VCaP (cell line): ENCODE measurements at regions not wholly inside any gene's neighbourhood (a gene's known extent, or its start where the extent isn't known, plus 50 kb on each side); places are given as distances from the start of the nearest gene placed in this dataset.
"Not testable (repeated sequence)": the region's sequence is repeated elsewhere in the genome, so short reads cannot be mapped to it uniquely, and the experiment has no call there.

Source experiments
- H3K27ac ChIP-seq: fragments of 450-650 bp; 2 replicates; pipeline ENCODE4 v1.5.1; 2017
- TF ChIP-seq, protein P1 (sequence below): fragments of 450-650 bp; conservative IDR thresholded peaks from 2 replicates; pipeline ENCODE4 v1.5.1; 2017; ENCODE audit warnings: mild to moderate bottlenecking, moderate library complexity

DNA sequence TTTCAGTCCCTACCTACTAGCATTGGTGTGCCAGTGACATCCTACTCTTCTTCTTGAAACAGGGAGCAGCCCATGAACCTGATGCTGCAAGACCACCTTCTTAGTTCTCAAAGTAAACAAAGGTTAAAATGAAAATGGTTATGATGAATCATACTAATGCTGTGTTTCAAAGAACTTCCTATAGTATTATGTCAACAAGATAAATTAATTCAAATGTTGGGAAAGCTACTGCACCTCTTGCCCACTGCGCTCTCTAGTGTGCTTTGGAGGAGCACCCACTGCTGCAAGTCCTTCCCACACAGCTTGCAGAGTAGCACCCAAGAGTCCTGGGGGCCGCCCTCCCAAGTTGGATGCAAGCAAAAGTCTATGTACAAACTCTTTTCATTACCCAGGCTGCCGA is 81.1 kb downstream of the CD200R1L start:
- TF ChIP-seq, protein P1, sequence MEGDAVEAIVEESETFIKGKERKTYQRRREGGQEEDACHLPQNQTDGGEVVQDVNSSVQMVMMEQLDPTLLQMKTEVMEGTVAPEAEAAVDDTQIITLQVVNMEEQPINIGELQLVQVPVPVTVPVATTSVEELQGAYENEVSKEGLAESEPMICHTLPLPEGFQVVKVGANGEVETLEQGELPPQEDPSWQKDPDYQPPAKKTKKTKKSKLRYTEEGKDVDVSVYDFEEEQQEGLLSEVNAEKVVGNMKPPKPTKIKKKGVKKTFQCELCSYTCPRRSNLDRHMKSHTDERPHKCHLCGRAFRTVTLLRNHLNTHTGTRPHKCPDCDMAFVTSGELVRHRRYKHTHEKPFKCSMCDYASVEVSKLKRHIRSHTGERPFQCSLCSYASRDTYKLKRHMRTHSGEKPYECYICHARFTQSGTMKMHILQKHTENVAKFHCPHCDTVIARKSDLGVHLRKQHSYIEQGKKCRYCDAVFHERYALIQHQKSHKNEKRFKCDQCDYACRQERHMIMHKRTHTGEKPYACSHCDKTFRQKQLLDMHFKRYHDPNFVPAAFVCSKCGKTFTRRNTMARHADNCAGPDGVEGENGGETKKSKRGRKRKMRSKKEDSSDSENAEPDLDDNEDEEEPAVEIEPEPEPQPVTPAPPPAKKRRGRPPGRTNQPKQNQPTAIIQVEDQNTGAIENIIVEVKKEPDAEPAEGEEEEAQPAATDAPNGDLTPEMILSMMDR, result no peak

DNA sequence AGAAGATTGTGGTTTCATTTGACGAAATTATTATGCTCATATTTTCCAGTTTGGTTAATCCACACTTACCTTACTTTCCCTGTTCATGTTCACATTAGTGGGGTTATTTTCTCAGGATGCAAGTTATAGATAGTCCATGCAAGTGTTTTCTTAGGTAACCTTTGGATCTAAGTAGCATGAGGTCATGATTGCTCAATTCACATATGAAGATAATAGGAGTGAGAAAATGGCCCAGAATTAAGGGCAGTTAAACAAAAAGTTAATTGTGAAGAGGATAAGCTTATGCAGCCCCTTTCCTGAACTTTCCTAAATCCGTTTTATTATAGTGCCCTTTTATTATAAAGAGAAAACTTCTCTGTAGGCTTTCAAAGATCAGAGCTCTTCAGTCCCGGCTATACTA is 83.4 kb downstream of the CD200R1L start:
- TF ChIP-seq, protein P1, result no peak
- H3K27ac ChIP-seq, result no peak overlapping the region

More for the DNA sequence above, 81.1 kb downstream of the CD200R1L start:
- no peak overlapping the region for H3K27ac ChIP-seq

DNA sequence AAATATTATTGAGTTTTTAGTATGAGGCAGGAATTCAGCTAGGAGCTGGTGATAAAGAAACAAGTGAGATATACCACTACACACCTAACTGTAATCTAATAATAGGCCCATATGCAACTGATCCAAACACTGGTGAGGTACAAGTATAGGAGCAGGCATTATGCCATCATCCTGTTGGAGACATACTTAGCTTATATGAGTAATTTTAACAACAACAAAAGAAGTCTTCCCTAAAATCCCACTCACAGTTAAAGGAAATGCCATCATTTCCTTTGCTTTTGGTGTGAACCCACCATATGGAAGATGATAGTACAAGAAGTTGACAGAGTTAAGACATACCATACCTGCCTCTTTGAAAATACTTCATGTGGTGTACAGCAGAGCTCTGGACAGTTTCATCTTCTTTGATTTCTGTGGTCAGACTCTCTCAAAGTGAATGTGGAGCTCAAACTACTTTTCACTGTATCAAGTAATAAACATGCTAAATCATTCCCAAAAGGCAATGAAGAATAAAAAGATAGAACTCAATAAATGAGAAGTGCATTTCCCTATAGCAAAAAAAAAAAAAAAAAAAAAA is 85.5 kb downstream of the CD200R1L start:
- no peak overlapping the region for H3K27ac ChIP-seq
- TF ChIP-seq, protein P1, result no peak

DNA sequence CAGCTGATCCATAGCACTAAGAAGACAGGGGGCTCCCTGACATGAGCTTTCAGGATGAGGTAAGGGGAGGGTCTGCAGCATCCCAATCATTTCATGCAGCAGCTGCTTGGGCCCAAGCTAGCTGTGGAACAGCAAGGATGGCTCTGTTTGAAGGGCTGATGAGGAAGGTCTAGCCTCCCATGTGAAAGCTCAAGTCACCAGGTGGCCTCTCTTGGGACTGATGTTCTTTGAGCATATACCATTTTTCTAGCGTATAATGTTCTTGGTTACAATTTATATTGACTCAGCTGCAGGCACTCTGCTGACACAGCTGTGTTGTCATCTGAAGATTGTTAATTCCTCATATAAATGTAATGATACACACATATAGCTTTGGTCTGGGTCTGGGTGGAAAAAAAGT is 87.0 kb downstream of the CD200R1L start:
- TF ChIP-seq, protein P1, result no peak
- H3K27ac ChIP-seq, result no peak overlapping the region; the same call in 1 of the 2 replicates

DNA sequence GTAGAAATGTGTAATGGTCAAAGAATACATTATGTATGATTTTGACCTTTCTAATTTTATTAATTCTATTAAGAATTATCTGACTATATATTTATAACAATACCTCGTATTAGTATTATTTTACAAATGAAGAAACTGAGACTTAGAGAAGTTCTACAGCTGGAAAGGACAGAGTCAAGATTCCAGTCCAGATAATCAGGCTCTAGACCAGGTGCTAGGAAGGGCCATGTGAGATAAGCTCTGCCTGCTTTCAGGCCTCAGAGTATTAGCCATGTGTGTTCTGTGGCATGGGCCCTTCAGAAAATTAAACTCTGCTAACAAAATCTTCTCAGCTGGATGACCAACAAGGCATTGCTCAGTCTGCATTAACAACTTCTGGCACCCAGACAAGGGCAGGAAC is 87.5 kb downstream of the CD200R1L start:
- no peak overlapping the region; the same call in none of the 2 replicates for H3K27ac ChIP-seq
- TF ChIP-seq, protein P1, result no peak

DNA sequence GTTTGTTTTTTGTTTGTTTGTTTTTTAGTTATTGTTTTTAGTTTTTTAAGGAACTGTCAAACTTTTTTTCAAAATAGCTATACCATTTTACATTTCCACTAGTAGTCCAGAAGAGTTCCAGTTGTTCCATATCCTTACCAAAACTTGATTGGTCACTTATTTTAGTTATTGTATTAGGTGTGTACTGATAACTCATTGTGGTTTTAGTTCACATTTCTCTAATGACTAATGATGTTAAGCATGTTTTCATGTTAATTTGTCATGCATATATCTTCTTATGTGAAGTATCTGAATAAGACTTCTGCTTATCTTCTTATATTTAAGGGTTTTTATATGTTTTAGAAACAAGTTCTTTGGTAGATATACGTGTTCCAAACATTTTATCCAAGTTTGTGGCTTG is 89.5 kb downstream of the CD200R1L start:
- H3K27ac ChIP-seq, result no peak overlapping the region
- TF ChIP-seq, protein P1, result no peak

DNA sequence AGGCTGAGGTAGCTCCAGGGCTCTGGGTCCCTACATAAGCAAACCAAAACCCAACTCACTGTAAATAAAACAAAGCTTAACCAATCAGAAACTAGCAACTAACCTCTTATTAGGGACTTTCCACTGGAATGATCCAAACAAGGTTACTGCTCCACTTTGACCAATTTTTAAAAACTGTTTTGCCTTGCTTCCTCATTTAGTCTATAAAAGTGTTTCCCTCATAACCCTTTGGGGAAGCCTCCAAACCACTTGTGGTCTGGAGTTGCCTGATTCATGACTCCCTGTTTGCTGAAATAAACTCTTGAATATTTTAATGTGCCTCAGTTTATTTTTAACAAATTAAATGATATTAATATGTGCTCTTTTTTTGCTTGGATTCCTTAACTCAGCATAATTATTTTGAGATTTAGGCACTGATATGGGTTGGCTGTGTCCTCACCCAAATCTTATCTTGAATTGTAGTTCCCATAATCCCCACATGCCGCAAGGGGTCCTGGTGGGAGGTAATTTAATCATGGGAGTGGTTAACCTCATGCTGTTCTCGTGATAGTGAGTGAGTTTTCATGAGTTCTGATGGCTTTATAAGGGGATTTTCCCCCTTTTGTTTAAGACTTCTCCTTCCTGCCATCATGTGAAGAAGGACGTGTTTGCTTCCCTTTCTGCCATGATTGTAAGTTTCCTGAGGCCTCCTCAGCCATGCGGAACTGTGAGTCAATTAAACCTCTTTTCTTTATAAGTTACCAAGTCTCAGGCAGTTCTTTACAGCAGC is 90.6 kb downstream of the CD200R1L start:
- H3K27ac ChIP-seq, result no peak overlapping the region
- TF ChIP-seq, protein P1, result no peak

DNA sequence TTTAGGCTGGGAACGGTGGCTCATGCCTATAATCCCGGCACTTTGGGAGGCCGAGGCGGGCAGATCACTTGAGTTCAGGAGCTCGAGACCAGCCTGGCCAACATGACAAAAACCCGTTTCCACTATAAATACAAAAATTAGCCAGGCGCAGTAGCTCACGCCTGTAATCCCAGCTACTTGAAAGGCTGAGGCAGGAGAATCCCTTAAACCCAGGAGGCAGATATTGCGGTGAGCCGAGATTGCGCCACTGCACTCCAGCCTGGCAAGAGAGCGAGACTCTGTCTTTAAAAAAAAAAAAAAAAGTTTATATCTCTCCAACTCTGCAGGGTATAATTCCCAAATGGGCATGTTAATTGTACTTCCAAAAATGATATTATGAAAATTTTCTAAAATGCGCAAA is 91.6 kb downstream of the CD200R1L start:
- not testable (repeated sequence) for H3K27ac ChIP-seq
